Lower leg skin (tissue), 3 donors: ENCODE measurements at regions not wholly inside any gene's neighbourhood (a gene's known extent, or its start where the extent isn't known, plus 50 kb on each side); places are given as distances from the start of the nearest gene placed in this dataset.

ENCODE experiments used
- POLR2A ChIP-seq, 2 donors: fragments of 450-650 bp; IDR thresholded peaks; one replicate each; pipeline ENCODE4 v1.6.1; 2016 to 2017; ENCODE audit warnings: antibody characterized with exemption in 2 of 2, mild to moderate bottlenecking in 1 of 2, moderate library complexity in 1 of 2
- TF ChIP-seq, protein P1 (sequence below), 3 donors: fragments of 450-650 bp; IDR thresholded peaks; one replicate each; pipeline ENCODE4 v1.5.1; 2016; ENCODE audit warnings: antibody characterized with exemption in 3 of 3, mild to moderate bottlenecking in 3 of 3, moderate library complexity in 2 of 3

DNA sequence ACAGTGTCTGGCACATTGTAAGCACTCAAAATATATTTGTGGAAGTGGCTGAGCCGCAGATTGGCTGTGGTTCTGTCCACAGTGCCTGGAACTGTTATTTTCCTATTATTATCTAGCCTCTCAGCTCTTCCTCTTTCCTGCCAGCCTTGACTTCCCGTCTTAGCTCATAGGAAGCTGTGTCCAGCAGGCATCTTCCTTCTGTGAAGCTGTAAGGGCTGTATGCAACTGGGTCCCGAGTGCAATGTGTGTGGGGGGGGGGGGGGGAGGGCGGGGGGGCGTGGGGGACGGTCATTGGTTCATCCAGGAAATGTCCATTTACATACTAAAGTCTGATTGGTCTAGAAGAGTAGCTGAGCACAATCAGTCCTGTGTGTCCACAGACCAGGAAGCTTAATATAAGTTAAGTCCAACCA, 210.7 kb downstream of the PDGFRA start:
- TF ChIP-seq, protein P1, sequence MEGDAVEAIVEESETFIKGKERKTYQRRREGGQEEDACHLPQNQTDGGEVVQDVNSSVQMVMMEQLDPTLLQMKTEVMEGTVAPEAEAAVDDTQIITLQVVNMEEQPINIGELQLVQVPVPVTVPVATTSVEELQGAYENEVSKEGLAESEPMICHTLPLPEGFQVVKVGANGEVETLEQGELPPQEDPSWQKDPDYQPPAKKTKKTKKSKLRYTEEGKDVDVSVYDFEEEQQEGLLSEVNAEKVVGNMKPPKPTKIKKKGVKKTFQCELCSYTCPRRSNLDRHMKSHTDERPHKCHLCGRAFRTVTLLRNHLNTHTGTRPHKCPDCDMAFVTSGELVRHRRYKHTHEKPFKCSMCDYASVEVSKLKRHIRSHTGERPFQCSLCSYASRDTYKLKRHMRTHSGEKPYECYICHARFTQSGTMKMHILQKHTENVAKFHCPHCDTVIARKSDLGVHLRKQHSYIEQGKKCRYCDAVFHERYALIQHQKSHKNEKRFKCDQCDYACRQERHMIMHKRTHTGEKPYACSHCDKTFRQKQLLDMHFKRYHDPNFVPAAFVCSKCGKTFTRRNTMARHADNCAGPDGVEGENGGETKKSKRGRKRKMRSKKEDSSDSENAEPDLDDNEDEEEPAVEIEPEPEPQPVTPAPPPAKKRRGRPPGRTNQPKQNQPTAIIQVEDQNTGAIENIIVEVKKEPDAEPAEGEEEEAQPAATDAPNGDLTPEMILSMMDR (IDR thresholded peaks at IDR 0.05), result no peak
- TF ChIP-seq POLR2A (IDR thresholded peaks at IDR 0.05), result no peak
